CD4-positive, CD25-positive, alpha-beta regulatory T cell (primary cell): ENCODE measurements at regions not wholly inside any gene's neighbourhood (a gene's known extent, or its start where the extent isn't known, plus 50 kb on each side); places are given as distances from the start of the nearest gene placed in this dataset.

Experiments
- ATAC-seq, 2 donors: fragments of 150-1000 bp; cut with Tn5 transposase; one replicate each; pipeline ENCODE4 v1.10.0; 2021; ENCODE audit warnings: low read depth in 2 of 2, moderate number of reproducible peaks in 2 of 2, moderate library complexity in 1 of 2
- DNase-seq, 3 donors: peaks; one replicate each; pipeline versions ENCODE4 v3.0.0 to v3.0.0-alpha.2; 2012 to 2022; ENCODE audit warnings: mixed read lengths in 1 of 3
- H3K27ac ChIP-seq: one replicate; pipeline ENCODE4 v1.7.0; 2013; ENCODE audit warnings: mild to moderate bottlenecking, low read length; ENCODE audit not compliant: insufficient read depth, poor library complexity, severe bottlenecking
- H3K27me3 ChIP-seq: one replicate; pipeline ENCODE4 v1.7.0; 2013; ENCODE audit warnings: low read length; ENCODE audit not compliant: control insufficient read depth, insufficient read depth
- H3K36me3 ChIP-seq: one replicate; pipeline ENCODE4 v1.7.0; 2013; ENCODE audit warnings: mild to moderate bottlenecking, low read length, moderate library complexity; ENCODE audit not compliant: control insufficient read depth, insufficient read depth
- H3K4me1 ChIP-seq: 2 replicates; pipeline ENCODE4 v1.7.0; 2013; ENCODE audit warnings: mild to moderate bottlenecking, low read length; ENCODE audit not compliant: insufficient read depth, control insufficient read depth, poor library complexity, severe bottlenecking
- H3K4me3 ChIP-seq: one replicate; pipeline ENCODE4 v1.7.0; 2013; ENCODE audit warnings: low read depth, mild to moderate bottlenecking, low read length, moderate library complexity
- H3K9me3 ChIP-seq, 2 experiments: 1 replicate in 1 of 2; 2 replicates in 1 of 2; pipeline ENCODE4 v1.7.0; 2013; ENCODE audit warnings: low read length in 2 of 2, mild to moderate bottlenecking in 1 of 2, moderate library complexity in 1 of 2; ENCODE audit not compliant: control insufficient read depth in 2 of 2
- H3K27ac Mint-ChIP-seq, 3 donors: one replicate each; pipeline ENCODE4 v1.8.0; 2020 to 2022; ENCODE audit warnings: mild to moderate bottlenecking in 3 of 3, mixed read lengths in 3 of 3, moderate library complexity in 2 of 3
- H3K27me3 Mint-ChIP-seq: one replicate; pipeline ENCODE4 v1.8.0; 2022; ENCODE audit warnings: mild to moderate bottlenecking, mixed read lengths
- H3K36me3 Mint-ChIP-seq: one replicate; pipeline ENCODE4 v1.8.0; 2020; ENCODE audit warnings: mixed read lengths
- H3K4me1 Mint-ChIP-seq, 4 donors: one replicate each; pipeline ENCODE4 v1.8.0; 2020 to 2022; ENCODE audit warnings: mixed read lengths in 4 of 4, mild to moderate bottlenecking in 1 of 4
- H3K4me3 Mint-ChIP-seq, 4 donors: one replicate each; pipeline ENCODE4 v1.8.0; 2020 to 2022; ENCODE audit warnings: mild to moderate bottlenecking in 4 of 4, mixed read lengths in 4 of 4, moderate library complexity in 3 of 4
- H3K9me3 Mint-ChIP-seq, 7 donors: one replicate each; pipeline ENCODE4 v1.8.0; 2020 to 2022; ENCODE audit warnings: mixed read lengths in 7 of 7, mild to moderate bottlenecking in 3 of 7, moderate library complexity in 2 of 7

GRCh38 chr15:55003965-55004873, 192.5 kb downstream of the RSL24D1 start:
- no peak for DNase-seq
- Histone ChIP-seq H3K9me3 (no peaks in the 10 kb centered on the region), H3K27ac (no peak overlapping the region), H3K4me3 (no peak overlapping the region), H3K4me1 (no peaks in the 10 kb centered on the region), H3K36me3 (no peaks in the 10 kb centered on the region), H3K27me3 (no peaks in the 10 kb centered on the region)
- H3K4me1 Mint-ChIP-seq: no peaks in the 10 kb centered on the region
- no peak overlapping the region for H3K4me3 Mint-ChIP-seq
- no peaks in the 10 kb centered on the region for H3K36me3 Mint-ChIP-seq
- ATAC-seq: no peak
- H3K27me3 Mint-ChIP-seq: no peaks in the 10 kb centered on the region
- H3K27ac Mint-ChIP-seq: no peak overlapping the region
- H3K9me3 Mint-ChIP-seq: peaks cover 0 to 6% (median 2%) of the 10 kb centered on the region in 7 donors

GRCh38 chr15:54998661-54999060, 198.1 kb downstream of the RSL24D1 start:
- Histone ChIP-seq H3K27me3 (no peaks in the 10 kb centered on the region), H3K4me3 (no peak overlapping the region), H3K27ac (no peak overlapping the region), H3K9me3 (no peaks in the 10 kb centered on the region), H3K4me1 (no peaks in the 10 kb centered on the region), H3K36me3 (no peaks in the 10 kb centered on the region)
- peaks cover 0 to 2% (median 0%) of the 10 kb centered on the region in 7 donors for H3K9me3 Mint-ChIP-seq
- no peak for ATAC-seq
- H3K36me3 Mint-ChIP-seq: no peaks in the 10 kb centered on the region
- no peak overlapping the region for H3K4me3 Mint-ChIP-seq
- H3K27me3 Mint-ChIP-seq: no peaks in the 10 kb centered on the region
- H3K27ac Mint-ChIP-seq: no peak overlapping the region
- DNase-seq: no peak
- no peaks in the 10 kb centered on the region for H3K4me1 Mint-ChIP-seq

GRCh38 chr15:54990793-54991192, 205.9 kb downstream of the RSL24D1 start:
- H3K27me3 ChIP-seq: no peaks in the 10 kb centered on the region
- ATAC-seq (no peak), DNase-seq (no peak)
- H3K4me3 ChIP-seq: no peak overlapping the region
- no peaks in the 10 kb centered on the region for H3K4me1 ChIP-seq
- Mint-ChIP-seq H3K27ac (no peak overlapping the region), H3K27me3 (peaks cover 4% of the 10 kb centered on the region), H3K9me3 (peaks cover 0 to 9% (median 1%) of the 10 kb centered on the region in 7 donors), H3K4me3 (no peak overlapping the region), H3K36me3 (no peaks in the 10 kb centered on the region), H3K4me1 (no peaks in the 10 kb centered on the region)
- no peaks in the 10 kb centered on the region for H3K9me3 ChIP-seq
- H3K27ac ChIP-seq: no peak overlapping the region
- H3K36me3 ChIP-seq: no peaks in the 10 kb centered on the region

- H3K9me3 ChIP-seq: no peaks in the 10 kb centered on the region
- H3K4me3 Mint-ChIP-seq: no peak overlapping the region
- no peaks in the 10 kb centered on the region for H3K36me3 ChIP-seq
- ATAC-seq (no peak), DNase-seq (no peak)
- no peak overlapping the region for H3K27ac Mint-ChIP-seq
- no peak overlapping the region for H3K27ac ChIP-seq
- H3K9me3 Mint-ChIP-seq: peaks cover 0 to 7% (median 1%) of the 10 kb centered on the region in 7 donors
- H3K27me3 Mint-ChIP-seq: peaks cover 9% of the 10 kb centered on the region
- no peaks in the 10 kb centered on the region for H3K4me1 Mint-ChIP-seq
- no peaks in the 10 kb centered on the region for H3K4me1 ChIP-seq
- H3K27me3 ChIP-seq: no peaks in the 10 kb centered on the region
- H3K4me3 ChIP-seq: no peak overlapping the region
- no peaks in the 10 kb centered on the region for H3K36me3 Mint-ChIP-seq
These were observed 208.9 kb downstream of the RSL24D1 start for GRCh38 chr15:54987881-54988280.

GRCh38 chr15:54979964-54980363, 216.8 kb downstream of the RSL24D1 start:
- no peak overlapping the region for H3K4me3 Mint-ChIP-seq
- H3K9me3 ChIP-seq: no peaks in the 10 kb centered on the region
- H3K27ac Mint-ChIP-seq: no peak overlapping the region
- H3K36me3 ChIP-seq: no peaks in the 10 kb centered on the region
- no peak for ATAC-seq
- no peaks in the 10 kb centered on the region for H3K4me1 ChIP-seq
- H3K27ac ChIP-seq: no peak overlapping the region
- DNase-seq: no peak
- H3K4me3 ChIP-seq: no peak overlapping the region
- H3K4me1 Mint-ChIP-seq: no peaks in the 10 kb centered on the region
- no peaks in the 10 kb centered on the region for H3K36me3 Mint-ChIP-seq
- peaks cover 0 to 7% (median 3%) of the 10 kb centered on the region in 7 donors for H3K9me3 Mint-ChIP-seq
- H3K27me3 Mint-ChIP-seq: peaks cover 5% of the 10 kb centered on the region
- no peaks in the 10 kb centered on the region for H3K27me3 ChIP-seq

GRCh38 chr15:54962637-54963036, 234.1 kb downstream of the RSL24D1 start:
- Mint-ChIP-seq H3K36me3 (no peaks in the 10 kb centered on the region), H3K9me3 (peaks cover 3 to 18% (median 12%) of the 10 kb centered on the region in 7 donors), H3K27ac (no peak overlapping the region), H3K4me1 (no peaks in the 10 kb centered on the region), H3K27me3 (no peaks in the 10 kb centered on the region), H3K4me3 (no peak overlapping the region)
- ATAC-seq (no peak), DNase-seq (no peak)
- Histone ChIP-seq H3K4me3 (no peak overlapping the region), H3K27me3 (no peaks in the 10 kb centered on the region), H3K9me3 (peaks cover 0 to 2% of the 10 kb centered on the region in 2 experiments), H3K27ac (no peak overlapping the region), H3K4me1 (no peaks in the 10 kb centered on the region), H3K36me3 (no peaks in the 10 kb centered on the region)

GRCh38 chr15:54960266-54960665, 236.5 kb downstream of the RSL24D1 start:
- Histone ChIP-seq H3K27me3 (no peaks in the 10 kb centered on the region), H3K36me3 (no peaks in the 10 kb centered on the region), H3K27ac (no peak overlapping the region), H3K9me3 (no peaks in the 10 kb centered on the region), H3K4me1 (no peaks in the 10 kb centered on the region), H3K4me3 (no peak overlapping the region)
- H3K9me3 Mint-ChIP-seq: peaks cover 3 to 9% (median 5%) of the 10 kb centered on the region in 7 donors
- DNase-seq (no peak), ATAC-seq (no peak)
- H3K27me3 Mint-ChIP-seq: no peaks in the 10 kb centered on the region
- no peaks in the 10 kb centered on the region for H3K4me1 Mint-ChIP-seq
- H3K27ac Mint-ChIP-seq: no peak overlapping the region
- no peak overlapping the region for H3K4me3 Mint-ChIP-seq
- no peaks in the 10 kb centered on the region for H3K36me3 Mint-ChIP-seq

- Histone ChIP-seq H3K36me3 (no peaks in the 10 kb centered on the region), H3K27ac (no peak overlapping the region), H3K27me3 (no peaks in the 10 kb centered on the region), H3K9me3 (no peaks in the 10 kb centered on the region), H3K4me3 (no peak overlapping the region), H3K4me1 (no peaks in the 10 kb centered on the region)
- peaks cover 0 to 9% (median 3%) of the 10 kb centered on the region in 7 donors for H3K9me3 Mint-ChIP-seq
- ATAC-seq: no peak
- no peak overlapping the region for H3K4me3 Mint-ChIP-seq
- DNase-seq: no peak
- peaks cover 5% of the 10 kb centered on the region for H3K27me3 Mint-ChIP-seq
- no peak overlapping the region for H3K27ac Mint-ChIP-seq
- no peaks in the 10 kb centered on the region for H3K4me1 Mint-ChIP-seq
- no peaks in the 10 kb centered on the region for H3K36me3 Mint-ChIP-seq
These were observed 255.3 kb downstream of the RSL24D1 start for GRCh38 chr15:54941417-54941816.
